Colonic mucosa (tissue), 4 donors: ENCODE measurements at regions not wholly inside any gene's neighbourhood (a gene's known extent, or its start where the extent isn't known, plus 50 kb on each side); places are given as distances from the start of the nearest gene placed in this dataset.

Experiments used
- DNase-seq: peaks from one replicate; pipeline ENCODE4 v3.0.0-alpha.2; 2020
- H3K27ac ChIP-seq: fragments of 200-600 bp; one replicate; pipeline ENCODE4 v1.8.0; 2021
- H3K27me3 ChIP-seq: fragments of 200-600 bp; one replicate; pipeline ENCODE4 v1.8.0; 2021
- H3K36me3 ChIP-seq: fragments of 200-600 bp; one replicate; pipeline ENCODE4 v1.8.0; 2021
- H3K4me1 ChIP-seq: fragments of 200-600 bp; one replicate; pipeline ENCODE4 v1.8.0; 2021; ENCODE audit warnings: mild to moderate bottlenecking
- H3K4me3 ChIP-seq: fragments of 200-600 bp; one replicate; pipeline ENCODE4 v1.8.0; 2021
- H3K9ac ChIP-seq, 2 donors: one replicate each; pipeline ENCODE4 v1.7.0; 2013; ENCODE audit warnings: control low read depth in 2 of 2, low read depth in 2 of 2, low read length in 2 of 2
- H3K9me3 ChIP-seq: fragments of 200-600 bp; one replicate; pipeline ENCODE4 v1.8.0; 2021
- CTCF ChIP-seq: fragments of 200-600 bp; IDR thresholded peaks from one replicate; pipeline ENCODE4 v1.8.0; 2022; ENCODE audit warnings: antibody characterized with exemption, mild to moderate bottlenecking
- intact Hi-C: fragments of 100-400 bp; cut with DNase I; formaldehyde crosslinking; loops from one replicate; pipeline ENCODE4 v1.14.1; 2022
- donor health status: healthy.
- donor health status: DM: no; HTN: no; CAD: no.
- donor health status: DM: no; HTN: no; CAD: no.

GRCh38 chrX:95907081-95907480 lies 777.6 kb upstream of the DIAPH2 start:
- no peak for DNase-seq
- intact Hi-C loops, result no loop called here
- H3K4me3 ChIP-seq, result no peak overlapping the region
- H3K27ac ChIP-seq, result no peak overlapping the region
- no peaks in the 10 kb centered on the region for H3K4me1 ChIP-seq
- H3K27me3 ChIP-seq, result no peaks in the 10 kb centered on the region
- no peaks in the 10 kb centered on the region for H3K9me3 ChIP-seq
- H3K9ac ChIP-seq, result no peak overlapping the region
- TF ChIP-seq CTCF, result no peak
- H3K36me3 ChIP-seq, result no peaks in the 10 kb centered on the region

GRCh38 chrX:95911062-95911461 lies 773.6 kb upstream of the DIAPH2 start:
- no peak for DNase-seq
- Histone ChIP-seq H3K36me3 (no peaks in the 10 kb centered on the region), H3K27me3 (no peaks in the 10 kb centered on the region), H3K4me3 (no peak overlapping the region), H3K9ac (no peak overlapping the region), H3K9me3 (no peaks in the 10 kb centered on the region), H3K4me1 (no peaks in the 10 kb centered on the region), H3K27ac (no peak overlapping the region)
- TF ChIP-seq CTCF, result no peak
- intact Hi-C loops, result loop anchor here (10.0 kb wide), 1 partner anchor 146 kb away; no protein-coding TSS in a partner anchor

GRCh38 chrX:95919605-95920004 lies 765.0 kb upstream of the DIAPH2 start:
- no peaks in the 10 kb centered on the region for H3K27me3 ChIP-seq
- H3K4me3 ChIP-seq, result no peak overlapping the region
- intact Hi-C loops, result loop anchor here (10.0 kb wide), 1 partner anchor 155 kb away; no protein-coding TSS in a partner anchor
- H3K9me3 ChIP-seq, result no peaks in the 10 kb centered on the region
- no peak for DNase-seq
- H3K27ac ChIP-seq, result no peak overlapping the region
- no peaks in the 10 kb centered on the region for H3K36me3 ChIP-seq
- no peaks in the 10 kb centered on the region for H3K4me1 ChIP-seq
- no peak for TF ChIP-seq CTCF
- H3K9ac ChIP-seq, result no peak overlapping the region

- Histone ChIP-seq H3K27me3 (no peaks in the 10 kb centered on the region), H3K4me3 (no peak overlapping the region), H3K36me3 (no peaks in the 10 kb centered on the region), H3K27ac (no peak overlapping the region), H3K9ac (no peak overlapping the region), H3K9me3 (no peaks in the 10 kb centered on the region), H3K4me1 (no peaks in the 10 kb centered on the region)
- TF ChIP-seq CTCF, result no peak
- intact Hi-C loops, result no loop called here
- no peak for DNase-seq
Observed at GRCh38 chrX:95945528-95945927, 739.1 kb upstream of the DIAPH2 start.

- Histone ChIP-seq H3K27me3 (no peaks in the 10 kb centered on the region), H3K9ac (no peak overlapping the region), H3K4me1 (no peaks in the 10 kb centered on the region), H3K36me3 (no peaks in the 10 kb centered on the region), H3K4me3 (no peak overlapping the region), H3K9me3 (no peaks in the 10 kb centered on the region), H3K27ac (no peak overlapping the region)
- no peak for DNase-seq
- intact Hi-C loops, result no loop called here
- no peak for TF ChIP-seq CTCF
Observed at GRCh38 chrX:95949588-95949987, 735.1 kb upstream of the DIAPH2 start.

- no peaks in the 10 kb centered on the region for H3K27me3 ChIP-seq
- no peaks in the 10 kb centered on the region for H3K9me3 ChIP-seq
- no peak overlapping the region for H3K4me3 ChIP-seq
- H3K4me1 ChIP-seq, result no peaks in the 10 kb centered on the region
- H3K36me3 ChIP-seq, result no peaks in the 10 kb centered on the region
- H3K9ac ChIP-seq, result no peak overlapping the region
- DNase-seq, result no peak
- no peak for TF ChIP-seq CTCF
- no peak overlapping the region for H3K27ac ChIP-seq
- intact Hi-C loops, result no loop called here
Observed at GRCh38 chrX:95950679-95951078, 734.0 kb upstream of the DIAPH2 start.
